Bronchial epithelial cell (primary cell): ENCODE measurements at regions not wholly inside any gene's neighbourhood (a gene's known extent, or its start where the extent isn't known, plus 50 kb on each side); places are given as distances from the start of the nearest gene placed in this dataset.
"Not testable (repeated sequence)": the region's sequence is repeated elsewhere in the genome, so short reads cannot be mapped to it uniquely, and the experiment has no call there.

ENCODE experiments used
- DNase-seq: peaks from one replicate; pipeline ENCODE4 v3.0.0-alpha.2; 2010; ENCODE audit warnings: low read depth
- FAIRE-seq: peaks from 2 replicates; lab custom pipeline; 2011; peaks lifted over from hg19 to GRCh38; lab: Jason Lieb, UNC
- H3K27me3 ChIP-seq: 2 replicates; pipeline ENCODE4 v1.5.1; 2011; ENCODE audit warnings: low read length; ENCODE audit not compliant: control insufficient read depth, insufficient read depth
- H3K36me3 ChIP-seq: 2 replicates; pipeline ENCODE4 v1.5.1; 2011; ENCODE audit warnings: low read length; ENCODE audit not compliant: control insufficient read depth, insufficient read depth
- H3K4me3 ChIP-seq: 2 replicates; pipeline ENCODE4 v1.5.1; 2011; ENCODE audit warnings: mild to moderate bottlenecking, low read depth, low read length, control low read depth
- CTCF ChIP-seq: IDR thresholded peaks from 2 replicates; pipeline ENCODE4 v1.5.1; 2011; ENCODE audit warnings: mild to moderate bottlenecking, moderate library complexity, low read length, control low read depth, inconsistent platforms; ENCODE audit not compliant: insufficient read depth, severe bottlenecking

GRCh38 chr6:11938285-11938890, 73.7 kb upstream of the HIVEP1 start:
- Histone ChIP-seq H3K36me3 (no peaks in the 10 kb centered on the region), H3K4me3 (no peak overlapping the region), H3K27me3 (no peaks in the 10 kb centered on the region)
- TF ChIP-seq CTCF: no peak
- FAIRE-seq: no peak
- no peak for DNase-seq

- FAIRE-seq: no peak
- H3K36me3 ChIP-seq: no peaks in the 10 kb centered on the region
- no peak for DNase-seq
- no peak for TF ChIP-seq CTCF
- H3K27me3 ChIP-seq: no peaks in the 10 kb centered on the region
- H3K4me3 ChIP-seq: no peak overlapping the region
Observed at GRCh38 chr6:11934638-11935037, 77.5 kb upstream of the HIVEP1 start.

GRCh38 chr6:11932892-11933291, 79.2 kb upstream of the HIVEP1 start:
- not testable (repeated sequence) for H3K4me3 ChIP-seq, DNase-seq, H3K36me3 ChIP-seq, H3K27me3 ChIP-seq, FAIRE-seq

- Histone ChIP-seq H3K36me3 (no peaks in the 10 kb centered on the region), H3K4me3 (no peak overlapping the region), H3K27me3 (no peaks in the 10 kb centered on the region)
- no peak for TF ChIP-seq CTCF
- FAIRE-seq (no peak), DNase-seq (no peak)
Observed at GRCh38 chr6:11931296-11932035, 80.6 kb upstream of the HIVEP1 start.

GRCh38 chr6:11930834-11931233, 81.3 kb upstream of the HIVEP1 start:
- FAIRE-seq, H3K4me3 ChIP-seq, H3K36me3 ChIP-seq, DNase-seq, H3K27me3 ChIP-seq: not testable (repeated sequence)

GRCh38 chr6:11930240-11930639, 81.9 kb upstream of the HIVEP1 start:
- no peak for DNase-seq
- H3K4me3 ChIP-seq: no peak overlapping the region
- no peak for FAIRE-seq
- H3K27me3 ChIP-seq: no peaks in the 10 kb centered on the region
- no peaks in the 10 kb centered on the region for H3K36me3 ChIP-seq
- TF ChIP-seq CTCF: no peak
